B cell (primary cell): ENCODE measurements at regions not wholly inside any gene's neighbourhood (a gene's known extent, or its start where the extent isn't known, plus 50 kb on each side); places are given as distances from the start of the nearest gene placed in this dataset.

Experiments
- CTCF ChIP-seq: fragments of 200-600 bp; IDR thresholded peaks from one replicate; pipeline ENCODE4 v1.8.0; 2022; ENCODE audit warnings: antibody characterized with exemption, mild to moderate bottlenecking
- EZH2 ChIP-seq: IDR thresholded peaks from 2 replicates; pipeline ENCODE4 v1.6.1; 2012; ENCODE audit warnings: borderline replicate concordance, low read depth, mild to moderate bottlenecking, moderate library complexity, low read length; ENCODE audit not compliant: insufficient read depth, poor library complexity, severe bottlenecking

- TF ChIP-seq CTCF = no peak
- TF ChIP-seq EZH2 = no peak
Measured at GRCh38 chr18:76569644-76570419, 74.8 kb upstream of the ZNF516 start.
